Tibial artery (tissue), 4 donors: ENCODE measurements at regions not wholly inside any gene's neighbourhood (a gene's known extent, or its start where the extent isn't known, plus 50 kb on each side); places are given as distances from the start of the nearest gene placed in this dataset.
"Not testable (repeated sequence)": the region's sequence is repeated elsewhere in the genome, so short reads cannot be mapped to it uniquely, and the experiment has no call there.

ENCODE experiments used
- DNase-seq, 2 donors: peaks; one replicate each; pipeline ENCODE4 v3.0.0-alpha.2; 2019
- H3K27ac ChIP-seq, 2 donors: fragments of 200-600 bp; sonication (generic) in 1 of 2; 1 replicate in 1 of 2; 2 replicates in 1 of 2; pipeline ENCODE4 v1.5.1; 2018 to 2019; ENCODE audit warnings: mild to moderate bottlenecking in 1 of 2
- H3K27me3 ChIP-seq, 2 donors: fragments of 200-600 bp; sonication (generic) in 1 of 2; one replicate each; pipeline versions ENCODE4 v1.5.1 to v1.6.0; 2016 to 2019
- H3K36me3 ChIP-seq, 3 donors: fragments of 200-600 bp; sonication (generic) in 2 of 3; one replicate each; pipeline ENCODE4 v1.5.1; 2016 to 2019; ENCODE audit warnings: mild to moderate bottlenecking in 2 of 3
- H3K4me1 ChIP-seq, 4 donors: fragments of 200-600 bp; sonication (generic) in 2 of 4; 1 replicate in 3 of 4; 2 replicates in 1 of 4; pipeline ENCODE4 v1.5.1; 2016 to 2019
- H3K4me3 ChIP-seq, 2 donors: fragments of 200-600 bp; sonication (generic) in 1 of 2; 1 replicate in 1 of 2; 2 replicates in 1 of 2; pipeline ENCODE4 v1.5.1; 2018 to 2019; ENCODE audit warnings: mild to moderate bottlenecking in 2 of 2
- H3K9me3 ChIP-seq, 3 donors: fragments of 200-600 bp; sonication (generic) in 1 of 3; one replicate each; pipeline ENCODE4 v1.5.1; 2016 to 2019
- intact Hi-C: fragments of 100-400 bp; cut with DNase I; formaldehyde crosslinking; loops from one replicate; pipeline ENCODE4 v1.15.0; 2023; ENCODE audit warnings: low total_unique reads
- TF ChIP-seq, protein P1 (sequence below), 2 experiments: fragments of 200-600 bp in 1 of 2; fragments of 450-650 bp in 1 of 2; IDR thresholded peaks; one replicate each; pipeline ENCODE4 v1.5.1; 2017 to 2019; ENCODE audit warnings: antibody characterized with exemption in 2 of 2, mild to moderate bottlenecking in 1 of 2, moderate library complexity in 1 of 2

DNA sequence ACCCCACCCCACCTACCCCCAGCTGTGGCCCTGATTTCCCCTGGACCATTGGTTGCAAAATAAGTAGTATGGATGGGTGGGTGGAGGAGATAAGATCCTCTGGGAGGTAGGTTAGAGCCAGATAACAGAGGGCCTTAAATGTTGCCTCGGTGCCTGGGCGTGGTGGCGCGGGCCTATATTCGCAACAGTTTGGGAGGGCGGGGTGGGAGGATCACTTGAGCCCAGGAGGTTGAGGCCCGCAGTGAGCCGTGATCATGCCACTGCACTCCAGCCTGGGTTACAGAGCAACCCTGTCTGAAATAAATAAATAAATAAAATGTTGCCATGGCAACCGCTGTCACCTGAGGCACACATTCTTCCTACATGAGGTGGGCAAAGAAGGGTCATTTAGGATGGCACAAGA lies 103.3 kb upstream of the GATA6 start:
- peaks cover 0 to 4% of the 10 kb centered on the region in 2 donors for H3K27me3 ChIP-seq
- no peaks in the 10 kb centered on the region for H3K4me1 ChIP-seq
- TF ChIP-seq, protein P1, sequence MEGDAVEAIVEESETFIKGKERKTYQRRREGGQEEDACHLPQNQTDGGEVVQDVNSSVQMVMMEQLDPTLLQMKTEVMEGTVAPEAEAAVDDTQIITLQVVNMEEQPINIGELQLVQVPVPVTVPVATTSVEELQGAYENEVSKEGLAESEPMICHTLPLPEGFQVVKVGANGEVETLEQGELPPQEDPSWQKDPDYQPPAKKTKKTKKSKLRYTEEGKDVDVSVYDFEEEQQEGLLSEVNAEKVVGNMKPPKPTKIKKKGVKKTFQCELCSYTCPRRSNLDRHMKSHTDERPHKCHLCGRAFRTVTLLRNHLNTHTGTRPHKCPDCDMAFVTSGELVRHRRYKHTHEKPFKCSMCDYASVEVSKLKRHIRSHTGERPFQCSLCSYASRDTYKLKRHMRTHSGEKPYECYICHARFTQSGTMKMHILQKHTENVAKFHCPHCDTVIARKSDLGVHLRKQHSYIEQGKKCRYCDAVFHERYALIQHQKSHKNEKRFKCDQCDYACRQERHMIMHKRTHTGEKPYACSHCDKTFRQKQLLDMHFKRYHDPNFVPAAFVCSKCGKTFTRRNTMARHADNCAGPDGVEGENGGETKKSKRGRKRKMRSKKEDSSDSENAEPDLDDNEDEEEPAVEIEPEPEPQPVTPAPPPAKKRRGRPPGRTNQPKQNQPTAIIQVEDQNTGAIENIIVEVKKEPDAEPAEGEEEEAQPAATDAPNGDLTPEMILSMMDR (IDR thresholded peaks at IDR 0.05) = no peak
- no peaks in the 10 kb centered on the region for H3K36me3 ChIP-seq
- H3K27ac ChIP-seq = no peak overlapping the region
- DNase-seq = no peak
- no peaks in the 10 kb centered on the region for H3K9me3 ChIP-seq
- no peak overlapping the region for H3K4me3 ChIP-seq
- intact Hi-C loops = no loop called here

DNA sequence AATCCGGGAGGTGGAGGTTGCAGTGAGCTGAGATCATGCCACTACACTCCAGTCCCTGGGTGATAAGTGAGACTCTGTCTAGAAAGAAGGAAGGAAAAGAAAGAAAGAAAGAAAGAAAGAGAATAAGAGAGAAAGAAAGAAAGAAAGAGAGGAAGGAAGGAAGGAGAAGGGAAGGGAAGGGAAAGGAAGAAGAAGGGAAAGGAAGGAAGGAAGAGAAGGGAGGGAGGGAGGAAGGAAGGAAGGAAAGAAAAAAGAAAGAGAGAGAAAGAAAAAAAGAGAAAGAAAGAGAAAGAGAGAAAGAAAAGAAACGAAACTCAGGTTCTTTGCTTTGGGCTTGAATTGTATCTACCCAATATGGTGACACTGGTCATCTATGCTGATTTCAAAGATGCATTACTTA lies 102.3 kb upstream of the GATA6 start:
- Histone ChIP-seq H3K9me3 (no peaks in the 10 kb centered on the region), H3K4me1 (no peaks in the 10 kb centered on the region), H3K4me3 (no peak overlapping the region), H3K36me3 (no peaks in the 10 kb centered on the region), H3K27me3 (peaks cover 0 to 4% of the 10 kb centered on the region in 2 donors), H3K27ac (no peak overlapping the region)
- TF ChIP-seq, protein P1 (IDR thresholded peaks at IDR 0.05) = no peak
- no peak for DNase-seq
- intact Hi-C loops = no loop called here

DNA sequence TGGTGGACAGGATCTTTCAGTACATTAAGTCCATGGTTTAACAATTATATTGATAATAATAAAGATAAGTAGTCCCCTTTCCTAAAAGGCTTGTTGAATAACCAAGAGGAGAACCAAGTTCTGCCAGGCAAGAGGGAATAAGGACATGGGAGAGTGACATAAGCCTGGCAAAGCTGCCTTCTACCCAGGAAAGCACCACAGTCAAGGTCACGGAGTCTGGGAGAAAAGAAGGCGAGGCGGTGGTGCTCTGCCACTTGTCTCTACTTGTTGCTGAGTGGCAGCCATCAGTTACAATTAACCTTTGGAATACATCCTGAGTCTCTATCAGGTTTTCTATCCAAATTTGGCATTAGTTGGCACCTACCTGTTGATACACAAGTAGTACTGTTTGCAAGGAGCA lies 101.7 kb upstream of the GATA6 start:
- Histone ChIP-seq H3K27ac (no peak overlapping the region), H3K4me3 (no peak overlapping the region), H3K4me1 (no peaks in the 10 kb centered on the region), H3K9me3 (no peaks in the 10 kb centered on the region), H3K36me3 (no peaks in the 10 kb centered on the region), H3K27me3 (peaks cover 0 to 4% of the 10 kb centered on the region in 2 donors)
- TF ChIP-seq, protein P1 (IDR thresholded peaks at IDR 0.05) = no peak
- no peak for DNase-seq
- intact Hi-C loops = no loop called here

DNA sequence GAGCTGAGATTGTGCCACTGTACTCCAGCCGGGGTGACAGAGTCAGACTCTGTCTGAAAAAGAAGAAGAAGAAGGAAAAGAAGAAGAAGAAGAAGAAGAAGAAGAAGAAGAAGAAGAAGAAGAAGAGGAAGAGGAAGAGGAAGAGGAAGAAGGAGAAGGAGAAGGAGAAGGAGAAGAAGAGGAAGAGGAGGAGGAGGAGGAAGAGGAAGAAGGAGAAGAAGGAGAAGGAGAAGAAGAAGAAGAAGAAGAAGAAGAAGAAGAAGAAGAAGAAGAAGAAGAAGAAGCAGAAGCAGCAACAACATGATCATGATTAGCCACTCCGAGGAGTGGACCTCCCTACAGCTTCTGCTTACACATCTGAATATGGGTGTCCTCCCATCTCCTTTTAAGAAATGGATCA lies 100.6 kb upstream of the GATA6 start:
- H3K27me3 ChIP-seq, DNase-seq, H3K4me1 ChIP-seq, H3K9me3 ChIP-seq, H3K36me3 ChIP-seq, H3K27ac ChIP-seq, intact Hi-C loops, H3K4me3 ChIP-seq: not testable (repeated sequence)

DNA sequence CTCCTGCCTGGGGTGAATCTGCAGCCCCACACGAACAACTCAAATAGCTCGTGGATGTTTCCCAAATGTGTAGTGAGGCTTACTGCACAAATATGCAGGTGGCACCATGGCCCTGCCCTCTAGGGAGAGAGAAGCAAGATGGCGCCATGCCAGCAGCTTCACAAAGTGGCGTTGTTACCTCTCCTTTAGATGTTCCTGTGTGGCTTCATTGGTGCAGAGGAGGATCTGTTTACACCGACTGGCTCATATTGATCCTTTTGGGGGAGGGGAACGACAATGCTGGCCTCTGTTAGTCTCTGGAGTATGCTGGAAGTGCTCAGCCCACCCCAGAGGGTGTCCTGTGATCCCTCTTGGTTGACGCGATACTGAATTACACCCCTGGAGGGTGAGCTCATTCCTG lies 99.5 kb upstream of the GATA6 start:
- TF ChIP-seq, protein P1 (IDR thresholded peaks at IDR 0.05) = no peak
- Histone ChIP-seq H3K4me3 (no peak overlapping the region), H3K27me3 (peaks cover 0 to 4% of the 10 kb centered on the region in 2 donors), H3K4me1 (no peaks in the 10 kb centered on the region), H3K27ac (no peak overlapping the region), H3K36me3 (no peaks in the 10 kb centered on the region), H3K9me3 (no peaks in the 10 kb centered on the region)
- intact Hi-C loops = no loop called here
- DNase-seq = peak in 1 of 2 donors; percentile 37

DNA sequence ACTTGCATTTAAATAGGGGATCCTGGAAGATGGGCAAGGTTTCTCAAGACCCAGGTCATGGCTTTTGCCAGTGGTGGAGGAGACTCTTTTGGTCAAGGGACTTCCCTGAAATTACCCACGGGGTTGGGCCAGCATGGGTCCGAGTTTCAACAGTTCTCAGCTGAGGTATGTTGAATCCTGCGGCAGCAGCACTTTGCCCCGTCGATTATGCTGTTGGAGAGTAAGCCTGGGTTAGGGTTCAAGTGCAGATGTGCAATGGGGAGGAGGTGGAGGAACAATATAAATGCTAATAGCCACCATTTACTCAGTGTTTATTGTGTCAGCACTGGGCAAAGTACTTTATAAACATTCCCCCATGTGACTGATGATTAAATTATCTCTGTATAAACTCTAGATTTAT lies 96.0 kb upstream of the GATA6 start:
- TF ChIP-seq, protein P1 (IDR thresholded peaks at IDR 0.05) = no peak

More for the DNA sequence above, 96.0 kb upstream of the GATA6 start:
- Histone ChIP-seq H3K36me3 (no peaks in the 10 kb centered on the region), H3K4me1 (no peaks in the 10 kb centered on the region), H3K9me3 (no peaks in the 10 kb centered on the region), H3K27me3 (no peaks in the 10 kb centered on the region), H3K27ac (no peak overlapping the region), H3K4me3 (no peak overlapping the region)
- no peak for DNase-seq
- intact Hi-C loops = no loop called here
